CD4-positive, alpha-beta T cell treated with Interleukin-12 subunit alpha and Interleukin-12 subunit beta, for 1 hour (primary cell): ENCODE measurements at regions not wholly inside any gene's neighbourhood (a gene's known extent, or its start where the extent isn't known, plus 50 kb on each side); places are given as distances from the start of the nearest gene placed in this dataset.

Source experiments
- DNase-seq: peaks from one replicate; pipeline ENCODE4 v3.0.0-alpha.2; 2020

GRCh38 chr6:141359953-141360352, 772.8 kb upstream of the GJE1 start:
- no peak for DNase-seq

- DNase-seq, result no peak
These were observed 778.4 kb upstream of the GJE1 start for GRCh38 chr6:141354191-141354955.

GRCh38 chr6:141351721-141352120, 781.0 kb upstream of the GJE1 start:
- no peak for DNase-seq

GRCh38 chr6:141349710-141350109, 783.0 kb upstream of the GJE1 start:
- DNase-seq, result no peak

- DNase-seq, result no peak
These were observed 784.7 kb upstream of the GJE1 start for GRCh38 chr6:141347906-141348492.

DNA sequence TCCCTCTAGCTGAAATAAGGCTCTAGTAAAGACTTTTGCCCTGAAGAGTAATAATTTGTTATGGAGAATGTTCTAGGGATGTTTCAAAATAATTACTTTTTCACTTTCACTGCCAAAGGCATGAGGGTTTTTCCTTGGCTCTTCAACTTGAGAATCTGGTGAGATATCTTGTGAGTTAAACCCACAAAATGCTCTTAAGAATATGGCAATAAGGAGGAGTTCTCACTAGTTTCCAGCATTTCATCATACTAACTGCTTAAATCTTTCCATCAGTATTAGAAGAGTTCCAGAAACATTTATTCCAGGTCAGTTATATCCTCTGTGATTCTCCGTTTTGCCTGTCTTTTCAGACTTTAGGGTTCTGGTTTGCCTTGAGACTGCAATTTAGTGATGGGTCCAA, 785.6 kb upstream of the GJE1 start:
- no peak for DNase-seq

DNA sequence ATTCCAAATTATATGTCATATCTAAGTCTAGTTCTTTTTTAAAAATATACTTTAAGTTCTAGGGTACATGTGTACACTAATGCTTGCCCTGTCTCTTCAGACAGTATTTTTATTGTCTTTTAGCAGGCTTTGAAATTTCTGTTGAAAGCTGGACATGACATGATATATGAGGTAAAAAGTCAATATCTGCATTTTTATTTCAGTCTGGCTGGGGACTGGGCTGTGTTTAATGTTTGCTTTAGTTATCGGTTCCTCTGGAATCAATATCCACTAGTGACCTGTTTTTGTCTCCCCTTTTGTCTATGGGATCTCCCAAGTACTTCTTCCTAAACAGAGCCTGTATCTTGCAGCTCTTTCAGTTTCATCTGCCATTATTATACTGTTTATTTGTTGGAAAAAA, 786.2 kb upstream of the GJE1 start:
- no peak for DNase-seq

DNA sequence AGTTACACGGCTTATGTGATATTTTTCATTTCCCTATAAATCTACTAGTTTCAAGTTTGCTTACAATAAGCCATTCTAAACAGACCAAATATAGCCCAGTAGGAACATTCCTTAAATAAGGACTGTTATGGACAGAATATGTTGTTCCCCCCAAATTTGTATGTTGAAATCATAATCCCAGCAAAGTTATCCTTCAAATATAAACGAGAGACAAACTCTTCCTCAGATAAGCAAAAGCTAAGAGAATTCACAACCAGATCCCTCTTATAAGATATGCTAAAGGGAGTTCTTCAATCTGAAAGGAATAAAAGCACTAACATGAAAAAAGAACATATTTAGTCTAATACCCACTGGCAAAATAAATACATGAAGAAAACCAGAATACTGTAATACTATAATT, 795.5 kb upstream of the GJE1 start:
- no peak for DNase-seq

- DNase-seq, result no peak
These were observed 797.0 kb upstream of the GJE1 start for GRCh38 chr6:141335477-141336273.

- no peak for DNase-seq
These were observed 805.8 kb upstream of the GJE1 start for GRCh38 chr6:141326925-141327324.

DNA sequence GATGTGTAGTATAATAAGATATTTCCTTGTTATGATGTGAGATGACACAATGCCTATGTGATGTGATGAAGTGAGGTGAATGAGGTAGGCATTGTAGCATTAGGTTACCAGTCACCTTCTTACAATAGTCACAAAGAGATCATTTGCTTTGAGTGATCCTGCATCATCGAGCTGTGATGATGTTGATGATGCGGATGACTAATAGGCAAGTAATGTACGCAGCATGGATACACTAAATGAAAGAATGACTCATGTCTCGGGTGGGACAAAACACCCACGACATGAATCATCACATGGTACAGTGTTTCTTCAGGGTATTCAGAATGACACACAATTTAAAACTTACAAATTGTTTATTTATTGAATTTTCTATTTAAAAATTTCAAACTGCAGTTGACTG, 806.3 kb upstream of the GJE1 start:
- DNase-seq, result peak; percentile 47

GRCh38 chr6:141321493-141322347, 811.0 kb upstream of the GJE1 start:
- DNase-seq, result no peak

DNA sequence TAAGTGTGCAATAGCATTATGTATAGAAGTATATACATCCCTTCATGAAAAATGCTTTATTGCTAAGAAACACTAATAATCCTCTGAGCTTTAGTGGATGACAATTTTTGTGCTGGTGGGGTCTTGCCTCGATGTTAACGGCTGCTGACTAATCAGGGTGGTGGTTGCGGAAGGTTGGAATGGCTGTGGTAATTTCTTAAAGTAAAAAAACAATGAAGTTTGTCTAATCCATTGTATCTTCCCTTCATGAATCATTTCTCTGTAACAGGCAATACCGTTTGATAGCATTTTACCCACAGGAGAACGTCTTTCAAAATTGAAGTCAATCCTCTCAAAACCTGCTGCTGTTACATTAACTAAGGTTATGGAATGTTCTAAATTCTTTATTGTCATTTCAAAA, 816.5 kb upstream of the GJE1 start:
- DNase-seq, result no peak

DNA sequence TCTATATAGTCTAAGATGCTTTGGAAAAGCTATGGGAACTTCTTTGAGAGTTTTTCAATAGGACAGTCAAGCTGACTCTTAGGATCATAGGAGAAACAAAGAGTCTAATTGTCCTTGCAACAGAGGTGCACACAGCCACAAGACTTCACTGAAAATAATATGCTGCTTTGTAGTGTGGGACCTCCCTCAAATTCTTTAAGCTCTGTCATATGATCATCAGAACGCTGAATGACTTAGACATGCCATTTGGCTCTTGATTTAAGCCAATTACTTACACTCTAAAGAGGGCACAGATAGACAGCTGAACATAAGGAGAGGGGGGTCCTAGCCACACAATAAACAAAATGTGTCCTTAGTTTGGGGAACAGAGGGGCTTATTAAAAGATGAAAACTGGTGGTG, 818.7 kb upstream of the GJE1 start:
- no peak for DNase-seq

GRCh38 chr6:141309295-141309694, 823.4 kb upstream of the GJE1 start:
- DNase-seq, result peak; percentile 12

DNA sequence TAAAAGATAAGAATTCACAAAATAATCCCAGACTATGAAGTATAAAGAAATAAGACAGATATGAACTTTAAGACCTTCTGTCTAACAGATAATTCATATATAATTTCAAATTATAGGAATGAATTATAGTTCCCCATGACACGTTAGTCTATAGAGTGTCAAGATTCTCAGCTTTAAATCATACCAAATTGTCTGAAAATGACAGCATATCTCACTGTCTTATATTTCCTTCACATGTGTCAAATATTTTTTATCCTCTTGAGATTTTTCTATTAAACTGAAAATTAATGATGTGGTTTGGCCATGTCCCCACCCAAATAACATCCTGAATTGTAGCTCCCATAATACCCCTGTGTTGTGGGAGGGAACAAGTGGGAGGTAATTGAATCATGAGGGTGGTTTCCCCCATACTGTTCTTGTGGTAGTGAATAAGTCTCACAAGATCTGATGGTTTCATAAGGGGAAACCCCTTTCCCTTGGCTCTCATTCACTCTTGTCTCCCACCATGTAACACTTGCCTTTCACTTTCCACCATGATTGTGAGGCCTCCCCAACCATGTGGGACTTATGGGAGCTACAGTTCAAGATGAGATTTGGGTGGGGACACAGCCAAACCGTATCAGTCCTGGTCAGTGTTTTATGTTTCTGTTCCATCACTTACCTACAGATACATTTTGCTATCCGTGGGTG, 825.3 kb upstream of the GJE1 start:
- DNase-seq, result no peak

DNA sequence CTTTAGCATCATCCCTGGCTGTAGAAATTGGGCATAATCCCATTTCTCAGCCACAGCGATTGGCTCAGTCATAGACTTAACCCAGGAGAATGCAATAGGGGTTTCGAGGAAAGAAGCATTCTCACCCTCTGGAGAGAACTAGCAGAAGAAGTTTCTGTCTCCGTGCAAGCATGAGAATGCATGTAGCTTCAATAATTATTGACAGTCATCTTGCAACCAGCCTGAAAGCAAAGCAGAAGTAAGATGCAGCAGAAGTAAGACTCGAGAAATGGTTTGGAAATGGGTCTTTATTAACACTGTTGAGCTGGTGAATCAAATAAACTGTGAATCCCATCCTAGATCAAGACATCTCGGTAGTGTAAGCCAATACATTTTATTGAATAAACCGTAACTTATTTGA, 828.8 kb upstream of the GJE1 start:
- DNase-seq, result no peak

DNA sequence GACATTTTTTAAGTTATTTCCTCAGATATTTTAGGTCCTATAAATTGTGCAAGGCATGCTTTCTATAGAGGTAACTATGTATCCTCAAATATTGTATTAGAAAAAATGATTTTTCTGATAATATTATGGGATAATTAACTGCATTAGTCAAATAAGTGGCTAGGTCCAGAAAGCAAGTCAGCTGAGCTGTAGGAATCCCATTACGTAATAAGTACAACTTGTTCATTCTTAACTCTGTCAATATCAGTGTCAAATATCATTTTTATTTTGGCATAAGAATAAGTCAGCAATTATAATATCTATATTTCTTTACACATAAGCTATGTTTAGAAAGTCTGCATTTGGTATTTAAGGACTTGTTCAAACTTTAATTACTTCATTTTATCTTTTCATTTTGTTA, 830.9 kb upstream of the GJE1 start:
- DNase-seq, result no peak

DNA sequence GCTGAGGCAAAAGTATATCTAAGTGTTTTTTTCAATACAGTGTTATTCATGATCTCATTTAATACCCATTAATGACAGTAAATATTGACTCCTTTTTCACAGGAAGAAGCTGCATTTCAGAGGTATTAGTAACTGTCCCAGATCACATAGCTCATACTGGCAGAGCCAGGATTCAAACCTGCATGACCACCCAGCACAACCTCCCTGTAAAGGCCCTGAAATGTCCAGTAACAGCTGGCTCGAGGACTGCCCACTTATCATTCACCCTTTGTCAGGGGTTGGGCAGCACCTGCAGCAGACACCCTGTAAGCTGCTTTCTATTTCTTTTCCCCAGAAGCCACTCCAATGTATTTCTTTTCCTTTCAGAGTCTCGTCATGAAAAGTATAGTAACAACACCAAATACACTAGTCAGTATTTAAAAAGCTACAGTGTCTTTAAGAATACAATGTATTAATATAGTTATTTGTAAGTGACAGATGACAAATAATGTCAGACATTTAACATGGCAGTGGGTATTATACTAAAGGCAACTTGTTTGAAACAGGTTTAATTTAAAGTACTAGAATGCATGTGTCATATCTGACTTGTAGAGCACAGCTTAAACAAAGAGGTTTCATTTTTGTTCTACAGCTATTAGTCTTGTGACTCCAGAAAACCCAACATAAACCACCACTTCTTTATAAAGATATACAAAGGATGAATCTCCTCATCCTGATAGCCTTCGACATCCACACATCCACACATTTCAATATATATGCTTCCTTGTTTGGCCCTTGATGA, 841.6 kb upstream of the GJE1 start:
- no peak for DNase-seq

DNA sequence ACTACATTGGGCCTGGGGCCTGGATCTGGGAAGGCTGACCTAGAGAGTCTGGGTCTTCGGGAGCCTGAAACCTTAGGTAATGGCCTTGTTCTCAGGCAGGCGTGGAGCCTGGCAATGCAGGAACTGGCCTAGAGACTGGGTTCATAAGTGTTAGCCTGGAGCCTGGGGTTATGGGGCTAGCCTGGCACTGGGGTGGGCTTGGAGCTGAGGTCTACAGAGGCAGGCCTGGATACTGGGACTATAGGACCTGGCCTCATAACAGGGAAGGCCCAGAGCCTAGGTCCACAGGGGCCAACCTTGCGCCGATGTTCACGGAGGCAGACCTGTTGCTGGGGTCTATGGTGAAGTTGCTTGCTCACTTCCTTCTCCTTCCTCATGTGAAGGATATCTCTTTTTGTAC, 843.8 kb upstream of the GJE1 start:
- DNase-seq, result no peak

- DNase-seq, result no peak
These were observed 850.5 kb upstream of the GJE1 start for GRCh38 chr6:141282263-141282662.

DNA sequence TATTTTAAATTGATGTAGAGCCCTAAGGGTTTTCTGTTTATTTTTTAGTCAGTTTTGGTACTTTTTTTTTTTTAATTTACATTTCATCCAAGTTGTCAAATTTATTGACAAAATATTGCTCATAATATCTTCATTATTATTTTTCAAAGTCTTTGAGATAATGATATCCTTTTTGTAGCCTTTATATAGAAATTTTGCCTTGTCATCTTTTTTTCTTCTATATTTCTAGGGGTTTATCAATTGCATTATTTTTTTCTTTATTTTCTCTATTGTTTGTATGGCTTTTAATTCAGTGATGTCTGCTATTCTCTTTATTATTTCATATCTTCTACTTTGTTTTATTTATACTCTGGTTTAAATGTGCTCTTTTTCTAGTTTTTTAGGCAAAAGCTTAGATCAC, 863.0 kb upstream of the GJE1 start:
- DNase-seq, result no peak
